ENCODE measurements at regions not wholly inside any gene's neighbourhood (a gene's known extent, or its start where the extent isn't known, plus 50 kb on each side); places are given as distances from the start of the nearest gene placed in this dataset.

GRCh38 chr9:88870627-88871026 lies 120.6 kb upstream of the S1PR3 start:
- 70 to 77% methylated on average over 4 to 5 of the region's 5 CpGs for WGBS, 2 donors (ENCODE audit: low coverage in 1 of 2)
- intact Hi-C loops (cut with DNase I; ENCODE audit: low total_unique reads): no loop called here
- DNase-seq: no peak
- in situ Hi-C loops (cut with MboI; ENCODE audit: low pct_ligation_motif_present in 1 of 4, low pct_unique_long_range_greater_than_20kb in 1 of 4, low sequenced_read_pairs in 3 of 4): no loop called here
- TF ChIP-seq CTCF (IDR thresholded peaks at IDR 0.05) (no peak), POLR2A (IDR thresholded peaks at IDR 0.05) (no peak), POLR2AphosphoS5 (IDR thresholded peaks at IDR 0.05) (no peak), EP300 (IDR thresholded peaks at IDR 0.05; ENCODE audit: low read depth) (no peak)
- no peaks in the 10 kb centered on the region for H3K27me3 ChIP-seq
- no peaks in the 10 kb centered on the region for H3K9me3 ChIP-seq
- no peak overlapping the region for H3K27ac ChIP-seq
- H3K4me1 ChIP-seq: no peaks in the 10 kb centered on the region
- no peaks in the 10 kb centered on the region for H3K36me3 ChIP-seq
- no peak overlapping the region for H3K4me3 ChIP-seq

GRCh38 chr9:88871669-88872068 lies 119.6 kb upstream of the S1PR3 start:
- no peaks in the 10 kb centered on the region for H3K36me3 ChIP-seq
- H3K27ac ChIP-seq: no peak overlapping the region
- no peaks in the 10 kb centered on the region for H3K27me3 ChIP-seq
- no peaks in the 10 kb centered on the region for H3K9me3 ChIP-seq
- no peak for DNase-seq
- intact Hi-C loops (cut with DNase I; ENCODE audit: low total_unique reads): no loop called here
- no peaks in the 10 kb centered on the region for H3K4me1 ChIP-seq
- TF ChIP-seq EP300 (IDR thresholded peaks at IDR 0.05; ENCODE audit: low read depth) (no peak), POLR2A (IDR thresholded peaks at IDR 0.05) (no peak), POLR2AphosphoS5 (IDR thresholded peaks at IDR 0.05) (no peak), CTCF (IDR thresholded peaks at IDR 0.05) (no peak)
- 90% methylated on average over 8 of the region's 8 CpGs; no CpG with 5 or more reads in 1 of the 2 donors for WGBS, 2 donors (ENCODE audit: low coverage in 1 of 2)
- in situ Hi-C loops (cut with MboI; ENCODE audit: low pct_ligation_motif_present in 1 of 4, low pct_unique_long_range_greater_than_20kb in 1 of 4, low sequenced_read_pairs in 3 of 4): no loop called here
- no peak overlapping the region for H3K4me3 ChIP-seq

GRCh38 chr9:88872192-88872946 lies 118.9 kb upstream of the S1PR3 start:
- H3K9me3 ChIP-seq: no peaks in the 10 kb centered on the region
- H3K36me3 ChIP-seq: no peaks in the 10 kb centered on the region
- H3K27me3 ChIP-seq: no peaks in the 10 kb centered on the region
- H3K4me1 ChIP-seq: no peaks in the 10 kb centered on the region
- in situ Hi-C loops (cut with MboI; ENCODE audit: low pct_ligation_motif_present in 1 of 4, low pct_unique_long_range_greater_than_20kb in 1 of 4, low sequenced_read_pairs in 3 of 4): no loop called here
- no peak overlapping the region for H3K4me3 ChIP-seq
- intact Hi-C loops (cut with DNase I; ENCODE audit: low total_unique reads): no loop called here
- 61 to 71% methylated on average over 2 to 3 of the region's 3 CpGs for WGBS, 2 donors (ENCODE audit: low coverage in 1 of 2)
- TF ChIP-seq POLR2A (IDR thresholded peaks at IDR 0.05): no peak
- no peak for TF ChIP-seq EP300 (IDR thresholded peaks at IDR 0.05; ENCODE audit: low read depth)
- no peak for TF ChIP-seq CTCF (IDR thresholded peaks at IDR 0.05)
- no peak for TF ChIP-seq POLR2AphosphoS5 (IDR thresholded peaks at IDR 0.05)
- DNase-seq: no peak
- no peak overlapping the region for H3K27ac ChIP-seq

- no peak overlapping the region for H3K4me3 ChIP-seq
Observed at GRCh38 chr9:88873635-88874034, 117.6 kb upstream of the S1PR3 start.

More at GRCh38 chr9:88873635-88874034, 117.6 kb upstream of the S1PR3 start:
- WGBS, 2 donors (ENCODE audit: low coverage in 1 of 2): 73 to 80% methylated on average over 1 to 10 of the region's 10 CpGs
- Histone ChIP-seq H3K4me1 (no peaks in the 10 kb centered on the region), H3K36me3 (no peaks in the 10 kb centered on the region), H3K27me3 (no peaks in the 10 kb centered on the region), H3K27ac (no peak overlapping the region), H3K9me3 (no peaks in the 10 kb centered on the region)
- in situ Hi-C loops (cut with MboI; ENCODE audit: low pct_ligation_motif_present in 1 of 4, low pct_unique_long_range_greater_than_20kb in 1 of 4, low sequenced_read_pairs in 3 of 4): no loop called here
- TF ChIP-seq CTCF (IDR thresholded peaks at IDR 0.05) (no peak), POLR2AphosphoS5 (IDR thresholded peaks at IDR 0.05) (no peak), POLR2A (IDR thresholded peaks at IDR 0.05) (no peak), EP300 (IDR thresholded peaks at IDR 0.05; ENCODE audit: low read depth) (no peak)
- intact Hi-C loops (cut with DNase I; ENCODE audit: low total_unique reads): no loop called here
- no peak for DNase-seq

Data from transverse colon (tissue), 4 donors.